ENCODE measurements at regions not wholly inside any gene's neighbourhood (a gene's known extent, or its start where the extent isn't known, plus 50 kb on each side); places are given as distances from the start of the nearest gene placed in this dataset.
"Not testable (repeated sequence)": the region's sequence is repeated elsewhere in the genome, so short reads cannot be mapped to it uniquely, and the experiment has no call there.

GRCh38 chr3:4149296-4149695 is 153.9 kb upstream of the SETMAR start:
- no peak for DNase-seq (ENCODE audit: low spot score)

DNA sequence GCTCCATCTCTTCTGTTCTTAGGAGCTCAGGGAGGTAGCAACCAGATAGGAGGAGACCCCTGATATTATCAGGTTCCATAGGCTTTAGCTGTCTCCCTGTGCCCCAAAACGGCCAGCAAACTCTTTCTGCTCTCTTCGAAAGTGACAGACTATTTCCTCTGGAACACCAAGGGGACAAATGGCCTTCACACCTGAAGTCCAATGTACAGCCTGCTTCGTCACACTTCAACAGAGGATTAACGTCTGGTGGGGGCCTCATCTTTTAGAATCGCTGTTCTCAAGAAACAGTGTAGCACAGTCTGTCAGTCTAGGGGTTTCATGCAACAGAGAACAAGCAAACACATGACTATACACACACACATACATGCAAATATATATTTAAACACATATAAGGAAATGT is 152.4 kb upstream of the SETMAR start:
- no peak for DNase-seq (ENCODE audit: low spot score)

DNA sequence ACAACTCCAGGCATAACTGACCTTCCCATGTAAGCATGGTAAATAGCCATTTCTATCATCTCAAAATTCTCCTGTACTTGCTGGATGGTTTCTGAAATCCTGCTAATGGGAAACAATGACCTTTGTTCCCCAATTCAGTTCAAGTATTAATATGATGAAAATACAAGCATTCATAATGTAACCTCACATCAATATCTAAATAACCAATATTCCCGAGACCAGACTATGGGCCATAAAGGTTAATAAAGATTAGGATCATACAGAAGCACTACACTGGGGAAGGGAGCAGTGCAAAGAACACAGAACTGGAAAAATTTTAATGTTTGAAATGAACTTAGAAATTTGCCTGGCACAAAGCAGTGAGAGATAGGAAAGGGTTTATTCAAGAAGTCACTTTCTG is 151.3 kb upstream of the SETMAR start:
- no peak for DNase-seq (ENCODE audit: low spot score)

DNA sequence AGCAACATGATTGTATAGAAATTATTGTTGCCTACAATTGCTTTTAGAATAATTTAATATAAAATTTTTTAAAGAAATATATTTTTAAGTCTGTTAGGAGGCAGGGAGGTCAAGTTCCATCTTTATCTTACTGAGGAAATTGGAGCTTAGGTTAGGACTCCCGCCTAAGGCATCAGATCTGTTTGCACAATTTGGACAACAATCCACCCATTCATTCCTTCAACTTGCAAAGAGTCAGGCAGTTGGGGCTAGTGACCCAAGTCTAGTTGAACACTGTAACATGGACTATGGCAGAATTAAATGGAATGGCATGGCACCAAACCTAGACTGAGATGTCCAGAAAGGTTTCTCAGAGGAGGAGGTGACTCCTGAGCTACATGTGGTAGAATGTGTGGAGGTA is 149.4 kb upstream of the SETMAR start:
- DNase-seq (ENCODE audit: low spot score) = no peak

- no peak for DNase-seq (ENCODE audit: low spot score)
Measured at GRCh38 chr3:4158329-4158728, 144.8 kb upstream of the SETMAR start.

DNA sequence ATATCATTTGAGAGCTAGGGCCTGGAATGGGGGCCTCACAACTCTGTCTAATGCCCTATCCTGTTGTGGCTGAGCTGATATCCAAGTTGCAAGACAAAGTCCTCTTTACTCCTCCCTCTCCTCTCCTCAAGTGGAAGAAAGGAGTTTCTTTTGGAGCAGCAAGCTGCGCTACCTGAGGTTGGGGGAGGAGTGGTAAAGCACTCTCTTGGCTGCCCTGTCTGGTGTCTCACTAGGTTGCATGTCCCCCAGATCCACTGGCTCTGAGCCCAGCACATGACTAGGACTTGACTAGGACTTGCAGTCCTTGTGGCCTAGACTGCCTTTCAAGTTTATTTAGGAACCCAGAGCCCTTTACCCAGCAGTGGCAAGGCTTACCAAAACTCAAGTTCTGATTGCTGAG is 141.1 kb upstream of the SETMAR start:
- no peak for DNase-seq (ENCODE audit: low spot score)

DNA sequence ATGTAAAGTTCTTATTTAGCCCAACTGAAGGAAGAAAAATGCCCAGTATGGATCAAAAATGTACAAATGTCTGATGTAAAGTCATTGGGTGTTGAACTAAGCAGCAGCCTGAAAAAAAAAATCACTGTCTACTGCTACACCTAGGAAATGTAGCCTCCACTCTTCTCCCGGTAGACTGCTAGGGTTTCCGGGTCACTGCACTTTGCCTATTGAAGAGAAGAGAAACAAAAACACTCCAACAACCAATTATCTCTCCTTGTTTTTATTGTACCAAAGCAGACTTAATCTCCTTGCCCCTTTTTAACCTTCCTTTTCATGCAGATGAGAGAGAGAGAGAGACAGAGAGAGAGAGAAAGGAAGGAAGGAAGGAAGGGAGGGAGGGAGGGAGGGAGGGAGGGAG is 140.2 kb upstream of the SETMAR start:
- DNase-seq (ENCODE audit: low spot score) = no peak

DNA sequence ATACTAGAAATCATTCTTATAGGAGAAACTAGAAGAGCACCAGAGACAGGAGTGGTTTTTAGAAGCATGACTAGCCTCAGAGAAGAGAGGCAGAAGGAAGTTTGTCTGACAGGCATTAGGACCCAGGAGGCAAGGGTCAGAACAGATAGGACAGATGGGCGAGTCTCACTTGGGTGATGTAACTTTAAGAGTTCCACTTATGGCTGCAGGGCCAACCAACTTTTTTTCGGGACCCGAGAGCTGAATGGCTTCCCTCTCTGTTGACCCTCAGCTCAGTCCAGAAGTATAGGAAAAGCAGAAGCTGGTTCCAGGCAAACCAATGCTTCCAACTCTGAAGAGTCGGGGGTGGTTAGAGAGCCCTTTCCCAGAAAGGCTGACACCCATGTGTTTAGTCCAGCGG is 136.6 kb upstream of the SETMAR start:
- no peak for DNase-seq (ENCODE audit: low spot score)

DNA sequence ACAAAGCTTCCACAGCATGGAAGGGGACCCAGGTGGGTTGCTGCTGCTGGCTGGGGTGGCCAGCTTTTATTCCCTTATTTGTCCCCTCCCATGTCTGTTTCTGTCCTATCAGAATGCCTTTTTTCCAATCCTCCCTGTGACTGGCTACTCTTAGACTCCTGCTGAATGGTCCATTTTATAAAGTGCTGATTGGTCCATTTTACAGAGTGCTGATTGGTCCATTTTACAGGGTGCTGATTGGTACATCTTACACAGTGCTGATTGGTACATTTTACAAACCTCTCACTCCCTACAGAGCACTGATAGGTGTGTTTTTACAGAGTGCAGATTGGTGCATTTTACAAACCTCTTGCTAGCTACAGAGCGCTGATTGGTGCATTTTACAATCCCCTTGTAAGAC is 135.9 kb upstream of the SETMAR start:
- not testable (repeated sequence) for DNase-seq (ENCODE audit: low spot score)

DNA sequence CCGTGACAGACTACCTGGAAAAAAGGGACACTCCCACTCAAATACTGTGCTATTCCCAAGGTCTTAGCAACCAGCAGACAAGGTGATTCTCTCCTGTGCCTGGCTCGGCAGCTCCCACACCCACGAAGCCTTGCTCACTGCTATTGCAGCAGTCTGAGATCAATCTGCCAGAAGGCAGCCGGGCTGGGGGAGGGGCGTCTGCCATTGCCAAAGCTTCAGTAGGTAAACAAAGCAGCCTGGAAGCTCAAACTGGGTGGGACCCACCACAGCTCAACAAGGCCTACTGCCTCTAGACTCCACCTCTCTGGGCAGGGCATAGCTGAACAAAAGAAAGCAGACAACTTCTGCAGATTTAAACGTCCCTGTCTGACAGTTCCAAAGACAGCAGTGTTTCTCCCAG is 128.4 kb upstream of the SETMAR start:
- no peak for DNase-seq (ENCODE audit: low spot score)

- no peak for DNase-seq (ENCODE audit: low spot score)
Measured at GRCh38 chr3:4191971-4192370, 111.2 kb upstream of the SETMAR start.

DNA sequence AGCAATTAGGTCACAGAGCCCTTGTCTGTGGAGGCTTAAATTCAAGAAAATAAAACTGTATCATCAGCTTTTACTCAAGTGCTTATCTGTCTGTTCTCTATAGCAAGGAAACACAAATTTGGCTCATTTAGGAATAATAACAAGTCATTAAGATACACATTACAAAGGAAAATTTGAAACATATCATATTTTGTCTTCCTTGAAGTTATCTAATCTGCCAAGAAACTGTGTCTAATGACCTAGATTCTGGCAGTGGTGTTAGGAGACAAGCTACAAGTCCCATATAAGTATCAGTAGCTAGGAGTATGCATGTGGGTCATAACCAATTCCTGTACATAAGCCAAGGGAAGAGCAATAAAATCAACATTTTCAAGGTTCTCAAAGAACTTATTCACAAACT is 108.2 kb upstream of the SETMAR start:
- DNase-seq (ENCODE audit: low spot score) = no peak

GRCh38 chr3:4196506-4197147 is 106.5 kb upstream of the SETMAR start:
- no peak for DNase-seq (ENCODE audit: low spot score)

DNA sequence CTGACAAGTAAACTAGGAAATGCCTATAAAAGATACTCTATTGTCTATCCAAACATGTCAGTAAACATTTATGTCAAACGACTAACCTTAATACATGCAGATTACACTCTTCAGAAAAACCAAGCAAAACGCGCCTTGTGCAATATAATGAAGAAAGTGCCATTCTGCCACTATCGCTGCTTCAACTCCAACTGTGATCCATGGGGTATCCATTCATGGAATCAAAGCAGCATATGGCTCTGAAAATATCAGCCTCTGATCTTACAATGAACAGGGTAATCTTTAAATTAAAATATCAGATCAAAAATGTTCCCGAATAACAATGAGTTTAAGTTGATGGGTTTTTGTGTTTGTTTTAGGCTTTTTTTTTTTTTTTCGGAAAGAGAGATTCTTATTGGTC is 105.5 kb upstream of the SETMAR start:
- DNase-seq (ENCODE audit: low spot score) = no peak

DNA sequence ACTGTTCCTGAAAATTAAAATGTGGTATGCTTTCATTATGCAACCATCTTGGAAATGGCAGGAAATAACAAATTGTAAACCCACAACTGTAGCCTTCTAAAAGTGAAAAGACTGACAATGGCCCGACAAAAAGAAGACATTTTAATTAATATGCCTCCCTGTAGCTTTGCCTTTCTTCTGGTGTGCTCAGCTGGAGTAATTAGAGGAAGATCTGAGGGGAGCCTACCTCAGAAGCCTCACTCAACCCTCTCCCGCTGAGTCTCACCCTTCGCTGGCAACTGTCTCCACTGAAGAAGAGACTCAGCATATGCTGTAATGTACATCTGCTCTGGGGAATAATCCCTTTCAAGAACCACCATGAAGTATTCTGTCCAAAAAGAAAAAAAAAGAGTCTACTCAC is 104.7 kb upstream of the SETMAR start:
- no peak for DNase-seq (ENCODE audit: low spot score)

DNA sequence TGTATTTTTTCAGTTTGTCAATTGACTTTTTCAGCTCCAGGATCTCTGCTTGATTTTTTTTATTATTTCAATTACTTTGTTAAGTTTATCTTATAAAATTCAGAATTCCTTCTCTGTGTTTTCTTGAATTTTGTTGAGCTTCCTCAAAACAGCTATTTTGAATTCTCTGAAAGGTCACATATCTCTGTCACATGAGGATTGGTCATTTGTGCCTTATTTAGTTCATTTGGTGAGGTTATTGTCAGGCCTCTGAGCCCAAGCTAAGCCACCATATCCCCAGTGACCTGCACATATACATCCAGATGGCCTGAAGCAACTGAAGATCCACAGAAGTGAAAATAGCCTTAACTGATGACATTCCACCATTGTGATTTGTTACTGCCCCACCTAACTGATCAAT is 98.4 kb upstream of the SETMAR start:
- DNase-seq (ENCODE audit: low spot score) = not testable (repeated sequence)

GRCh38 chr3:4207672-4208071 is 95.5 kb upstream of the SETMAR start:
- DNase-seq (ENCODE audit: low spot score) = no peak

DNA sequence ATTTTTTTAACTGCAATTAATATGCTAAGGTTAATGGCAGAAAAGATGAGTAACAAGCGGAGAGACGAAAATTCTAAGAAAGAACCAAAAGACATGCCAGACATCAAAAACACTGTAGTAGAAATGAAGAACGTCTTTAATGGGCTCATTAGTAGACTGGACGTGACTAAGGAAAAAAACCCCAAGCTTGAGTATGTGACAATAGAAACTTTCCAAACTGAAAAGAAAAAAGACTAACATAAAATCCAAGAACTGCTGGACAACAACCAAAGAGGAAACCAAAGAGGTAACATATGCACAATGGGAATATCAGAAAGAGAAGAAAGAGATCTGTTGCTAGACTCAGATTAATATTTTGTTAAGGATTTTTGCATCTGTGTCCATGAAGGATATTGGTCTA is 94.6 kb upstream of the SETMAR start:
- DNase-seq (ENCODE audit: low spot score) = no peak

DNA sequence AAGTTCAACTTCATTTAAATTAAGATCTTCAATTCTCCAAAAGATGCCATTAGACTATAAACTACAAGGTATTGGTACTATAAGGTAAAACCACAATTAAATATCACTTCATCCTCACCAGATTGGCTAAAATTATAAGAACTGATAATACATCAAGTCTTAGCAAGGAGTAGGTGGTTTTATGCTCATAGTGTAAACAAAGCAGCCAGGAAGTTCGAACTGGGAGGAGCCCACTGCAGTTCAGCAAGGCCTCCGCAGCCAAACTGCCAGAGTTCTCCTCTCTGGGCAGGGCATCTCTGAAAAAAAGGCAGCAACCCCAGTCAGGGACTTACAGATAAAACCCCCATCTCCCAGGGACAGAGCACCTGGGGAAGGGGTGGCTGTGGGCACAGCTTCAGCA is 91.6 kb upstream of the SETMAR start:
- no peak for DNase-seq (ENCODE audit: low spot score)

DNA sequence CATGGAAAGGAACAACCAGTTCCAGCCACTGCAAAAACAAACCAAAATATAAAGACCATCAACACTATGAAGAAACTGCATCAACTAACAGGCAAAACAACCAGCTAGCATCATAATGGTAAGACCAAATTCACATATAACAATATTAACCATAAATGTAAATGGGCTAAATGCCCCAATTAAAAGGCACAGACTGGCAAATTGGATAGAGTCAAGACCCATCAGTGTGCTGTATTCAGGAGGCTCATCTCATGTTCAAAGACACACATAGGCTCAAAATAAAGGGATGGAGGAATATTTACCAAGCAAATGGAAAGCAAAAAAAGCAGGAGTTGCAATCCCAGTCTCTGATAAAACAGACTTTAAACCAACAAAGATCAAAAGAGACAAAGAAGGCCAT is 89.7 kb upstream of the SETMAR start:
- DNase-seq (ENCODE audit: low spot score) = not testable (repeated sequence)

- DNase-seq (ENCODE audit: low spot score) = not testable (repeated sequence)
Measured at GRCh38 chr3:4216974-4217373, 86.2 kb upstream of the SETMAR start.

GRCh38 chr3:4218456-4219226 is 84.5 kb upstream of the SETMAR start:
- no peak for DNase-seq (ENCODE audit: low spot score)

- DNase-seq (ENCODE audit: low spot score) = no peak
Measured at GRCh38 chr3:4219227-4219568, 84.0 kb upstream of the SETMAR start.

DNA sequence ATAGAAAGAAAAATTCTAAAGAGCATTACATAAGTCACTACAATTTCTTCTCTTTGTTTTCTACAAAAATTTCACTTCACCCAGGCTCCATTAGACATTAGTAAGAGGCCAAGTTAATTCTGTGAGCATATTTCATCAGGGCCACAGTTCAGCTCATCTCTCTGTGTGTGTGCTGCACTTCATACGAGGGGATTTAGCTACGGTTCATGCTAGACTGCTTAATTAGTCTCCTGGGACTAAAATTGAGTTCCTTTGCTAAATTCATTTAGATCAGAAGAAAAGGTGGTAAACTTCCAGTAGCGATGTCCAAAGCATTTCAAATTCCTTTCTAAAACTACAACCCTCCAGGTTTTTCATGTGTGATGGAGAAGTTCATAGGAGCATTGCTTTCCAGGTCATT is 83.1 kb upstream of the SETMAR start:
- DNase-seq (ENCODE audit: low spot score) = no peak

Data from H4 (cell line).